K562 (cell line): ENCODE measurements at regions not wholly inside any gene's neighbourhood (a gene's known extent, or its start where the extent isn't known, plus 50 kb on each side); places are given as distances from the start of the nearest gene placed in this dataset.

Source experiments
- ATAC-seq: fragments of 200-7000 bp; cut with Tn5 transposase; 3 replicates; pipeline ENCODE4 v1.9.1; 2020; ENCODE audit warnings: moderate library complexity
- BruUV-seq: library from RNA; stranded (reverse); fragments of 400-500 nt; replicated peaks from 2 replicates; lab custom pipeline; 2021; lab: Mats Ljungman, UMichigan
- CTCF ChIA-PET: fragments of 300-600 bp; formaldehyde crosslinking; extraction: SDS; loops from one replicate; lab custom pipeline; 2021; ENCODE audit warnings: low intra/inter-chr PET ratio; lab: Yijun Ruan, JAX
- POLR2A ChIA-PET: fragments of 300-600, 350-650 bp; sonication (Branson Sonifier 250); formaldehyde crosslinking; extraction: SDS; loops from one replicate; lab custom pipeline; 2021; ENCODE audit warnings: antibody characterized with exemption, inconsistent platforms; lab: Yijun Ruan, JAX
- DNase-seq, 4 experiments: peaks; one replicate each; pipeline versions ENCODE4 v3.0.0 to v3.0.0-alpha.2; 2011 to 2018; ENCODE audit warnings: low spot score in 3 of 4, mixed read lengths in 3 of 4; ENCODE audit errors: extremely low read depth in 1 of 4
- FAIRE-seq: peaks from 2 replicates; lab custom pipeline; 2011; peaks lifted over from hg19 to GRCh38; lab: Jason Lieb, UNC
- H2AFZ ChIP-seq: 2 replicates; pipeline ENCODE4 v1.6.0; 2011; ENCODE audit warnings: low read depth, low read length, control low read depth, inconsistent platforms
- H3K27ac ChIP-seq: fragments of 200-600 bp; 3 replicates; pipeline ENCODE4 v1.8.0; 2011; ENCODE audit warnings: low read depth, mild to moderate bottlenecking, control low read depth, inconsistent platforms, low read length, moderate library complexity, mixed read lengths; ENCODE audit errors: extremely low read depth
- H3K27me3 ChIP-seq, 2 experiments: fragments of 300-600 bp in 1 of 2; 2 replicates in 1 of 2; 3 replicates in 1 of 2; pipeline versions ENCODE4 v1.6.0 to v1.8.0; 2011; ENCODE audit warnings: inconsistent platforms in 2 of 2, low read length in 2 of 2, mild to moderate bottlenecking in 1 of 2, mixed read lengths in 1 of 2, moderate library complexity in 1 of 2; ENCODE audit not compliant: control insufficient read depth in 2 of 2, insufficient read depth in 2 of 2
- H3K36me3 ChIP-seq: fragments of 300-600 bp; 3 replicates; pipeline ENCODE4 v1.8.0; 2011; ENCODE audit warnings: mild to moderate bottlenecking, low read length, inconsistent platforms; ENCODE audit not compliant: control insufficient read depth, insufficient read depth
- H3K4me1 ChIP-seq, 2 experiments: fragments of 200-600 bp in 1 of 2; replicated peaks in 1 of 2; 2 replicates in 1 of 2; 3 replicates in 1 of 2; pipeline versions ENCODE4 v1.5.1 to v1.8.0; 2011; ENCODE audit warnings: inconsistent platforms in 2 of 2, low read length in 2 of 2, mild to moderate bottlenecking in 1 of 2, mixed read lengths in 1 of 2, moderate library complexity in 1 of 2; ENCODE audit not compliant: control insufficient read depth in 2 of 2, insufficient read depth in 2 of 2
- H3K4me2 ChIP-seq: 2 replicates; pipeline ENCODE4 v1.6.1; 2011; ENCODE audit warnings: low read length, control low read depth, inconsistent platforms, mixed read lengths; ENCODE audit not compliant: insufficient read depth
- H3K4me3 ChIP-seq: fragments of 200-600 bp; sonication (generic), shearing (Covaris generic); 2 replicates; pipeline ENCODE4 v1.5.1; 2016; ENCODE audit warnings: control low read depth, inconsistent platforms
- H3K79me2 ChIP-seq: fragments of 200-600 bp; 3 replicates; pipeline ENCODE4 v1.8.0; 2011; ENCODE audit warnings: low read length, inconsistent platforms; ENCODE audit not compliant: control insufficient read depth, insufficient read depth
- H3K9ac ChIP-seq, 2 experiments: 2 replicates each; pipeline versions ENCODE4 v1.6.0 to v1.6.1; 2011; ENCODE audit warnings: low read depth in 2 of 2, low read length in 2 of 2, control low read depth in 1 of 2, inconsistent platforms in 1 of 2, mild to moderate bottlenecking in 1 of 2, mixed read lengths in 1 of 2; ENCODE audit not compliant: insufficient read depth in 1 of 2
- H3K9me1 ChIP-seq: one replicate; pipeline ENCODE4 v1.6.0; 2011; ENCODE audit warnings: inconsistent platforms, mild to moderate bottlenecking, low read length, moderate library complexity; ENCODE audit not compliant: control insufficient read depth, insufficient read depth
- H3K9me3 ChIP-seq: replicated peaks from 2 replicates; pipeline ENCODE4 v1.5.1; 2011; ENCODE audit warnings: low read depth, low read length, inconsistent platforms; ENCODE audit not compliant: control insufficient read depth, insufficient read depth
- H4K20me1 ChIP-seq: replicated peaks from 2 replicates; pipeline ENCODE4 v1.6.1; 2011; ENCODE audit warnings: low read length, inconsistent platforms, mixed read lengths; ENCODE audit not compliant: control insufficient read depth, insufficient read depth
- ARNT ChIP-seq, 2 experiments: fragments of 450-650 bp; IDR thresholded peaks; 2 replicates each; pipeline ENCODE4 v1.6.1; 2016; ENCODE audit warnings: mild to moderate bottlenecking in 1 of 2
- CTBP1 ChIP-seq: fragments of 450-650 bp; IDR thresholded peaks from 2 replicates; pipeline ENCODE4 v1.6.1; 2016; ENCODE audit warnings: borderline replicate concordance
- NCOA4 ChIP-seq: fragments of 450-650 bp; IDR thresholded peaks from 2 replicates; pipeline ENCODE4 v1.6.1; 2018; ENCODE audit warnings: mild to moderate bottlenecking; ENCODE audit not compliant: partially characterized antibody
- SMAD4 ChIP-seq: fragments of 250-450 bp; sonication (Bioruptor Pico); conservative IDR thresholded peaks from 2 replicates; pipeline ENCODE4 v1.8.0; 2021; ENCODE audit warnings: inconsistent platforms, mild to moderate bottlenecking, moderate library complexity
- ZBED1 ChIP-seq: IDR thresholded peaks from 2 replicates; pipeline ENCODE4 v1.6.1; 2014
- ZNF12 ChIP-seq: sonication (generic); formaldehyde crosslinking; IDR thresholded peaks from 2 replicates; pipeline ENCODE4 v1.4.0; 2020; ENCODE audit warnings: mild to moderate bottlenecking, missing genetic modification reagents
- ZNF778 ChIP-seq: fragments of 450-650 bp; formaldehyde crosslinking; IDR thresholded peaks from 2 replicates; pipeline ENCODE4 v1.4.0; 2020; ENCODE audit warnings: mild to moderate bottlenecking, moderate library complexity
- WGBS: fragments of 100-300 bp; shearing (Covaris generic); methylation state at CpG from one replicate; pipeline ENCODE4 v1.1.6; 2016; ENCODE audit warnings: low coverage, mixed read lengths; ENCODE audit not compliant: insufficient coverage; ENCODE audit errors: missing lambda C conversion rate; 5-methylcytosine and 5-hydroxymethylcytosine counted together
- in situ Hi-C: fragments of 300-500 bp; cut with MboI; formaldehyde crosslinking; loops from 4 replicates; pipeline ENCODE4 v1.15.0; 2018; ENCODE audit warnings: inconsistent platforms, mixed read lengths
- intact Hi-C: fragments of 100-400 bp; cut with micrococcal nuclease; formaldehyde crosslinking; loops from 2 replicates; pipeline ENCODE4 v1.14.2; 2022
- TF ChIP-seq, protein P1 (sequence below): fragments of 250-450 bp; sonication (Bioruptor Pico); IDR thresholded peaks from 2 replicates; pipeline ENCODE4 v1.8.0; 2022; ENCODE audit warnings: inconsistent platforms, mild to moderate bottlenecking, moderate library complexity, borderline replicate concordance
- TF ChIP-seq, protein P2 (sequence below), 2 experiments: fragments of 450-650 bp in 1 of 2; sonication (generic) in 1 of 2; formaldehyde crosslinking; conservative IDR thresholded peaks; 2 replicates each; pipeline versions ENCODE4 v1.4.0 to v1.8.1; 2020 to 2022; ENCODE audit warnings: mild to moderate bottlenecking in 1 of 2, missing genetic modification reagents in 1 of 2
- TF ChIP-seq, protein P3 (sequence below): fragments of 250-450 bp; sonication (Bioruptor Pico); IDR thresholded peaks from 2 replicates; pipeline ENCODE4 v1.5.1; 2021; ENCODE audit warnings: mild to moderate bottlenecking

DNA sequence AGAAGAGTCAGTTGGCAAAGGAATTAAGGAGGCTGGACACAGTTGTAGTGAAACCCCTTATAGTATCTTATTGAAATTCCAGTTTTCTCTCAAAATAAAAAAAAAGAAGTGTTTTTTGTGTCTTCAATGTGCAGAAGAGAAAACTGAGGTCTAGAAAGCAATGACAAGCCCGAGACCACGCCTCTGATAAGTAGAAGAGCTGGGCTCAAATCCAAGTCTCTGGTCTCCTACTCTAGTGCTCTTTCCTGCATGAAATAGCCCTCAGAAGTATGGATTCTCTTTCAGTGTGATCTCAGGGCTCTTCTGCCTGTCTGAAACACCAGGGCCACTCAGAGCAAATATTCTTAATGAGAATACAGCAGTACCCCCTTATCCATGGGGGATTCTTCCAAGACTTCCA lies 200.9 kb downstream of the KIF18A start:
- intact Hi-C loops, result no loop called here
- Histone ChIP-seq H3K27ac (no peak overlapping the region), H4K20me1 (no peaks in the 10 kb centered on the region), H3K36me3 (no peaks in the 10 kb centered on the region), H3K79me2 (no peaks in the 10 kb centered on the region), H3K9ac (no peak overlapping the region), H3K4me3 (no peak overlapping the region), H3K4me2 (no peak overlapping the region), H3K9me3 (no peaks in the 10 kb centered on the region), H3K9me1 (no peaks in the 10 kb centered on the region), H3K4me1 (no peaks in the 10 kb centered on the region), H3K27me3 (no peaks in the 10 kb centered on the region), H2AFZ (no peak overlapping the region)
- DNase-seq, result no peak
- no peak for ATAC-seq
- in situ Hi-C loops, result no loop called here
- ChIA-PET POLR2A (no interaction called here), CTCF (no interaction called here)
- 0% methylated on average over 2 of the region's 2 CpGs for whole genome bisulfite sequencing
- TF ChIP-seq ZNF778 (CRISPR knock-in tag) (no peak), NCOA4 (no peak), CTBP1 (no peak), ZBED1 (no peak), SMAD4 (CRISPR knock-in tag) (no peak), ARNT (IDR thresholded peaks at IDR 0.05) (no peak), ZNF12 (CRISPR knock-in tag) (no peak)
- TF ChIP-seq, protein P1, sequence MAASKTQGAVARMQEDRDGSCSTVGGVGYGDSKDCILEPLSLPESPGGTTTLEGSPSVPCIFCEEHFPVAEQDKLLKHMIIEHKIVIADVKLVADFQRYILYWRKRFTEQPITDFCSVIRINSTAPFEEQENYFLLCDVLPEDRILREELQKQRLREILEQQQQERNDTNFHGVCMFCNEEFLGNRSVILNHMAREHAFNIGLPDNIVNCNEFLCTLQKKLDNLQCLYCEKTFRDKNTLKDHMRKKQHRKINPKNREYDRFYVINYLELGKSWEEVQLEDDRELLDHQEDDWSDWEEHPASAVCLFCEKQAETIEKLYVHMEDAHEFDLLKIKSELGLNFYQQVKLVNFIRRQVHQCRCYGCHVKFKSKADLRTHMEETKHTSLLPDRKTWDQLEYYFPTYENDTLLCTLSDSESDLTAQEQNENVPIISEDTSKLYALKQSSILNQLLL (CRISPR knock-in tag), result no peak
- TF ChIP-seq, protein P2, sequence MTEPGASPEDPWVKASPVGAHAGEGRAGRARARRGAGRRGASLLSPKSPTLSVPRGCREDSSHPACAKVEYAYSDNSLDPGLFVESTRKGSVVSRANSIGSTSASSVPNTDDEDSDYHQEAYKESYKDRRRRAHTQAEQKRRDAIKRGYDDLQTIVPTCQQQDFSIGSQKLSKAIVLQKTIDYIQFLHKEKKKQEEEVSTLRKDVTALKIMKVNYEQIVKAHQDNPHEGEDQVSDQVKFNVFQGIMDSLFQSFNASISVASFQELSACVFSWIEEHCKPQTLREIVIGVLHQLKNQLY (CRISPR knock-in tag; conservative IDR thresholded peaks at IDR 0.05), result no peak
- TF ChIP-seq, protein P3, sequence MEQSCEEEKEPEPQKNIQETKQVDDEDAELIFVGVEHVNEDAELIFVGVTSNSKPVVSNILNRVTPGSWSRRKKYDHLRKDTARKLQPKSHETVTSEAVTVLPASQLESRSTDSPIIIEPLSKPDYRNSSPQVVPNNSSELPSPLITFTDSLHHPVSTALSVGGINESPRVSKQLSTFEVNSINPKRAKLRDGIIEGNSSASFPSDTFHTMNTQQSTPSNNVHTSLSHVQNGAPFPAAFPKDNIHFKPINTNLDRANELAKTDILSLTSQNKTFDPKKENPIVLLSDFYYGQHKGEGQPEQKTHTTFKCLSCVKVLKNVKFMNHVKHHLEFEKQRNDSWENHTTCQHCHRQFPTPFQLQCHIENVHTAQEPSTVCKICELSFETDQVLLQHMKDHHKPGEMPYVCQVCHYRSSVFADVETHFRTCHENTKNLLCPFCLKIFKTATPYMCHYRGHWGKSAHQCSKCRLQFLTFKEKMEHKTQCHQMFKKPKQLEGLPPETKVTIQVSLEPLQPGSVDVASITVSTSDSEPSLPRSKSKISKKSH, result no peak
- FAIRE-seq, result no peak
- no TSS peak for BruUV-seq
